Ishikawa (cell line): ENCODE measurements at regions not wholly inside any gene's neighbourhood (a gene's known extent, or its start where the extent isn't known, plus 50 kb on each side); places are given as distances from the start of the nearest gene placed in this dataset.

Experiments
- EGR1 ChIP-seq: IDR thresholded peaks from 2 replicates; pipeline ENCODE4 v1.6.1; 2012
- EP300 ChIP-seq: IDR thresholded peaks from 2 replicates; pipeline ENCODE4 v1.6.1; 2012; ENCODE audit warnings: borderline replicate concordance
- TAF1 ChIP-seq: IDR thresholded peaks from 2 replicates; pipeline ENCODE4 v1.6.1; 2012; ENCODE audit warnings: low read depth, mild to moderate bottlenecking
- TCF12 ChIP-seq: IDR thresholded peaks from 2 replicates; pipeline ENCODE4 v1.6.1; 2012; ENCODE audit warnings: low read depth
- USF1 ChIP-seq: IDR thresholded peaks from 2 replicates; pipeline ENCODE4 v1.6.1; 2012
- YY1 ChIP-seq: IDR thresholded peaks from 2 replicates; pipeline ENCODE4 v1.6.1; 2012; ENCODE audit warnings: low read depth
- ZBTB7A ChIP-seq: IDR thresholded peaks from 2 replicates; pipeline ENCODE4 v1.6.1; 2012; ENCODE audit warnings: low read depth

DNA sequence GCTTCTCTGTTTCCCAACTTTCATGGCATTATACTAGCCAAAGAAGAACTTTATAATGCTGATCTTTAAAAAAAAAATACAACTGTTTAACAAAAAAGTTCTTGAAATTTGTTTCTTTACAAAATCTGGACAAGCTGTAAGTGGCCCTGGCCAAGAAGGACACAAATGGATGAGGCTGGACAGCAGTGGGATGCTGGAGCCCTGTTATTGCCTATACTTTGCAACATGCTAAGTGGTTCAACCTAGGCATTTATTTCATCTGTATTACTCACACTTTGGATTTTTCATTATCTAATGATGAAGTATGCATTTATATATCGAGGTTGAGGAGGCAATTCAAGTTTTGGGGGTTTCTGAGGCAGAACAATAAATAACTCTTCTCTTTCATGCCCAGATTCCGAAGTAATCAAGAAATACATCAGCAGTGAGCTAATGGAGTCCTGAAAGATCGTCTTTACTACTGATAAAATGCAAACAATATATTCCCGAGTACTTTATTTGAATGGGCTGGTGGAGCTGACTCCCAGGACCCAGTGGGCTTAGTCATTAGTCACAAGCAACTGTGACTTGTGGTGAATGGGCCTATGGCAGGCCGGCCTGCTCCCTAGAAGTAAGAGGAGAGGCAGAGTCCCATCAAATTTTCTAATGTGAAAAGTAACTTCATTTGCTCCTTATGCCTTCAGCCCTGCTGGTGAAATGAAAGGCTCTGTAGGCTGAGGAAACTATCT lies 177.3 kb upstream of the DPH6 start:
- TF ChIP-seq ZBTB7A (no peak), EP300 (no peak), USF1 (no peak), YY1 (no peak), EGR1 (no peak), TCF12 (no peak), TAF1 (no peak)
